ENCODE measurements at regions not wholly inside any gene's neighbourhood (a gene's known extent, or its start where the extent isn't known, plus 50 kb on each side); places are given as distances from the start of the nearest gene placed in this dataset.

- TF ChIP-seq CHD7 (IDR thresholded peaks at IDR 0.05; ENCODE audit: insufficient replicate concordance, low read length) (no peak), CTBP2 (IDR thresholded peaks at IDR 0.05; ENCODE audit: borderline replicate concordance, insufficient read depth, insufficient read length, low read length) (no peak), CBX5 (IDR thresholded peaks at IDR 0.05; ENCODE audit: low read depth, low read length) (no peak), RBBP5 (IDR thresholded peaks at IDR 0.05; ENCODE audit: borderline replicate concordance, low read depth, low read length) (no peak), FOSL1 (IDR thresholded peaks at IDR 0.05; ENCODE audit: insufficient read depth, low read depth, low read length) (no peak), SIX5 (IDR thresholded peaks at IDR 0.05; ENCODE audit: low read depth, low read length) (no peak), RAD21 (IDR thresholded peaks at IDR 0.05 in 1 of 2, conservative IDR thresholded peaks at IDR 0.05 in 1 of 2; ENCODE audit: low read depth in 2 of 2, low read length in 2 of 2) (no peak), ATF2 (IDR thresholded peaks at IDR 0.05; ENCODE audit: low read length) (no peak)
These were observed 238.2 kb upstream of the IRS2 start (continued) for GRCh38 chr13:110024645-110024980.

Data from H1 (cell line).